Sigmoid colon (tissue), 6 donors: ENCODE measurements at regions not wholly inside any gene's neighbourhood (a gene's known extent, or its start where the extent isn't known, plus 50 kb on each side); places are given as distances from the start of the nearest gene placed in this dataset.

Experiments used
- DNase-seq: peaks from one replicate; pipeline ENCODE4 v3.0.0-alpha.2; 2019
- H3K27ac ChIP-seq, 4 donors: fragments of 200-600 bp; sonication (generic); one replicate each; pipeline ENCODE4 v1.5.1; 2016 to 2019; ENCODE audit warnings: mild to moderate bottlenecking in 1 of 4
- H3K27me3 ChIP-seq, 3 donors: fragments of 200-600 bp; sonication (generic); one replicate each; pipeline ENCODE4 v1.5.1; 2019; ENCODE audit warnings: mild to moderate bottlenecking in 1 of 3
- H3K36me3 ChIP-seq, 4 donors: fragments of 200-600 bp; sonication (generic); one replicate each; pipeline ENCODE4 v1.5.1; 2016 to 2019
- H3K4me1 ChIP-seq, 4 donors: fragments of 200-600 bp; sonication (generic); one replicate each; pipeline ENCODE4 v1.5.1; 2017 to 2019
- H3K4me3 ChIP-seq, 4 donors: fragments of 200-600 bp; sonication (generic); one replicate each; pipeline ENCODE4 v1.5.1; 2017 to 2019; ENCODE audit warnings: mild to moderate bottlenecking in 2 of 4, moderate library complexity in 1 of 4
- H3K9me3 ChIP-seq, 4 donors: fragments of 200-600 bp in 3 of 4; sonication (generic) in 3 of 4; one replicate each; pipeline versions ENCODE4 v1.5.1 to v1.6.1; 2013 to 2019
- CTCF ChIP-seq, 4 experiments: fragments of 450-650 bp in 3 of 4; fragments of 200-600 bp in 1 of 4; IDR thresholded peaks; one replicate each; pipeline ENCODE4 v1.5.1; 2016 to 2019; ENCODE audit warnings: antibody characterized with exemption in 4 of 4, mild to moderate bottlenecking in 3 of 4, moderate library complexity in 2 of 4
- EP300 ChIP-seq, 4 donors: sonication (generic); formaldehyde crosslinking; IDR thresholded peaks; one replicate each; pipeline ENCODE4 v1.6.1; 2017; ENCODE audit warnings: antibody characterized with exemption in 4 of 4
- POLR2A ChIP-seq, 2 donors: fragments of 450-650 bp; IDR thresholded peaks; one replicate each; pipeline ENCODE4 v1.6.1; 2016; ENCODE audit warnings: antibody characterized with exemption in 2 of 2, mild to moderate bottlenecking in 2 of 2, moderate library complexity in 2 of 2
- POLR2AphosphoS5 ChIP-seq, 4 donors: sonication (generic); formaldehyde crosslinking; IDR thresholded peaks; one replicate each; pipeline ENCODE4 v1.6.1; 2017; ENCODE audit warnings: antibody characterized with exemption in 4 of 4
- WGBS, 2 donors: extraction: QIAGEN DNeasy Blood & Tissue Kit; methylation state at CpG; one replicate each; pipeline ENCODE4 v1.1.7; 2013; 5-methylcytosine and 5-hydroxymethylcytosine counted together
- intact Hi-C: fragments of 100-400 bp; cut with DNase I; formaldehyde crosslinking; loops from one replicate; pipeline ENCODE4 v1.15.1; 2023
- donor health status: healthy with polysubstance abuse.
- donor health status: healthy.

DNA sequence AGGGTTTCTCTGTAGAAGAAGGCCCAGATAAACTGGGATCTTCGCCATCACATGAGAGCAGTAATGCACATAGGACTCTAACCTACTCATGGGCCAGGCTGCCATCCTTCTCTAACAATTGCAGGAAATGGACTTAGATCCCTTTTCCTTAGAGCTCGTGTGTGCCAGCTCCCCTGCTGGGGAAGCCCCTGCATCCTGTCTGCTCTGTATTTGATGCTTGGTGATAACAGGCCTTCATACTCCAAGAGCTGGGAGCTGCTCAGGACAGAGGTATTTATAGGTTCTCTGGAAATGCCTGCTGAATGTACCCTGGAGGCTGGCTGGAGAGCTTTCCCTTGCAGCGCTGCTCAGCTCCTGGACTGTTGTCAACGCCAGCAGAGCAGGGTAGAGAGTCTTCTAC lies 249.6 kb downstream of the MTX2 start:
- no peak overlapping the region for H3K27ac ChIP-seq
- peaks cover 0 to 13% (median 6%) of the 10 kb centered on the region in 4 donors for H3K4me1 ChIP-seq
- H3K9me3 ChIP-seq, result no peaks in the 10 kb centered on the region
- no peak overlapping the region for H3K4me3 ChIP-seq
- intact Hi-C loops, result no loop called here
- TF ChIP-seq POLR2A (IDR thresholded peaks at IDR 0.05) (no peak), EP300 (IDR thresholded peaks at IDR 0.05) (no peak), POLR2AphosphoS5 (IDR thresholded peaks at IDR 0.05) (no peak), CTCF (IDR thresholded peaks at IDR 0.05) (no peak)
- WGBS, 2 donors, result 63 to 73% methylated on average over 4 of the region's 4 CpGs
- no peaks in the 10 kb centered on the region for H3K36me3 ChIP-seq
- H3K27me3 ChIP-seq, result no peaks in the 10 kb centered on the region
- peak; percentile 70 for DNase-seq

DNA sequence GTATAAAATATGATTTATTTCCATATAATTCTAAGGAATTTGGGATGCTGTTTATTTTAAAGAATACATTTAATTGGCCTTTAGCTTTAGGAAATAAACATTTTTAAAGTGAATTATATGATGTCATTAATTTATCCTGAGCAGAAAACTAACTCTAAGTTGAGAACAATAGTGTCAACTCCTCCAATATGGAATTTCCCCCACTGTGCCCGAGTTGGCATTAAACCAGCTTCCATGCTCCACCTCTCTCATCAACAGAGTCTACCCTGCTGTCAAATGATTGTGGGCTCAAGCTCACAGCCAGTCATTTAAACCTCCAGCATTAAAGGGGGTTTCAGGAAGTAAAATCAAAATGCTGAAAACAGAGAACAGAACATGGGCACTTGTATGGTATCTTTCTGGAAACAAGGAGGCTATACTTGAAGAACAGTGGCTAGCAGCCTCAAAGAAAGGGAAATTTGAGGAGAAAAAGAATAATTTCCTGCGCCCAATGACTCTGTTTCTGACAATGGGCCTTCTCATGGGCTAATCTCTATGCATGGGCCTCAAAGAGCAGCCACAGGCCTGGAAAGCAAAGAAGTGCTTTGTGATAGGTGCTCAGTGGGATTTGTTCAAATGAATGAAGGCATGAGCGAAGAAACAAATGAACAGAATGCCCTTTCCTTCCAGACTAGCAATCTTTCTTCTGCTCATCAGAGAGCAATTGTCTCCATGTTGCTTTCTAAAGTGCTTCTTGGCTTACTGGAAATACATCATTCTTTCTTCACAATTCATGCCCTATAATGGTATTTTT lies 252.8 kb downstream of the MTX2 start:
- Histone ChIP-seq H3K27me3 (no peaks in the 10 kb centered on the region), H3K36me3 (no peaks in the 10 kb centered on the region), H3K9me3 (no peaks in the 10 kb centered on the region), H3K4me3 (no peak overlapping the region), H3K27ac (no peak overlapping the region), H3K4me1 (peaks cover 0 to 17% (median 6%) of the 10 kb centered on the region in 4 donors)
- TF ChIP-seq CTCF (IDR thresholded peaks at IDR 0.05) (no peak), POLR2A (IDR thresholded peaks at IDR 0.05) (no peak), EP300 (IDR thresholded peaks at IDR 0.05) (no peak), POLR2AphosphoS5 (IDR thresholded peaks at IDR 0.05) (no peak)
- no peak for DNase-seq
- intact Hi-C loops, result no loop called here
- WGBS, 2 donors, result 60 to 70% methylated on average over 3 of the region's 3 CpGs

- intact Hi-C loops, result no loop called here
- H3K27ac ChIP-seq, result no peak overlapping the region
- no peak for TF ChIP-seq EP300 (IDR thresholded peaks at IDR 0.05)
- TF ChIP-seq POLR2A (IDR thresholded peaks at IDR 0.05), result no peak
- TF ChIP-seq CTCF (IDR thresholded peaks at IDR 0.05), result no peak
- TF ChIP-seq POLR2AphosphoS5 (IDR thresholded peaks at IDR 0.05), result no peak
- no peaks in the 10 kb centered on the region for H3K27me3 ChIP-seq
- no peaks in the 10 kb centered on the region for H3K9me3 ChIP-seq
- DNase-seq, result no peak
- 80 to 89% methylated on average over 2 of the region's 2 CpGs for WGBS, 2 donors
- no peaks in the 10 kb centered on the region for H3K36me3 ChIP-seq
- H3K4me1 ChIP-seq, result peaks cover 0 to 9% (median 0%) of the 10 kb centered on the region in 4 donors
- H3K4me3 ChIP-seq, result no peak overlapping the region
Observed at GRCh38 chr2:176525086-176525485, 255.8 kb downstream of the MTX2 start.

- Histone ChIP-seq H3K27me3 (no peaks in the 10 kb centered on the region), H3K9me3 (no peaks in the 10 kb centered on the region), H3K36me3 (no peaks in the 10 kb centered on the region), H3K27ac (peak overlapping the region in 1 of 4 donors; percentile 4), H3K4me3 (no peak overlapping the region), H3K4me1 (peaks cover 0 to 9% (median 0%) of the 10 kb centered on the region in 4 donors)
- WGBS, 2 donors, result 80 to 86% methylated on average over 6 of the region's 6 CpGs
- TF ChIP-seq CTCF (IDR thresholded peaks at IDR 0.05) (no peak), POLR2A (IDR thresholded peaks at IDR 0.05) (no peak), EP300 (IDR thresholded peaks at IDR 0.05) (no peak), POLR2AphosphoS5 (IDR thresholded peaks at IDR 0.05) (no peak)
- intact Hi-C loops, result no loop called here
- no peak for DNase-seq
Observed at GRCh38 chr2:176526995-176527901, 258.0 kb downstream of the MTX2 start.
